HG03025 (cell line): ENCODE measurements at regions not wholly inside any gene's neighbourhood (a gene's known extent, or its start where the extent isn't known, plus 50 kb on each side); places are given as distances from the start of the nearest gene placed in this dataset.
"Not testable (repeated sequence)": the region's sequence is repeated elsewhere in the genome, so short reads cannot be mapped to it uniquely, and the experiment has no call there.

Experiments used
- ATAC-seq: cut with Tn5 transposase; IDR thresholded peaks from one replicate; pipeline ENCODE4 v1.9.1; 2021; ENCODE audit warnings: mild to moderate bottlenecking, moderate library complexity; ENCODE audit not compliant: unreplicated experiment, low FRiP score

DNA sequence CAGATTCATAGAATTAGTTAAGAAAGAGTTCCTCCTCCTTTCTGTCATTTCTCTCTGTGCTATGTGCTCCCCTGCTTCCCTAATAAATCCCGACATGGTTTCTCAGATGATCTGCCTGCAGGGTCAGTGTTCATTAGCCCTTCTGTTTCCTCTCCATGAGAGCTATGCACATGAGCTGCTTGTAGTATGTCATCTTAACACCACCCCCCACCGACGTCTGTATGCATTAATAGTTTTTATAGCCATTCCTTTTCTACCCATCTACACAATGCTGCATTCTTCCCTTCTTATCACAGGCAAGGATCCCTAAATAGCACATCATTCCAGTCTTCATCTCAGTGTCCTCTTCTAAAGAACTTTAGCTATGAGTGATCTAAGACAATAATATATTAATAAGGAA is 809.1 kb downstream of the ANKRD7 start:
- no peak for ATAC-seq

GRCh38 chr7:119037941-119038340 is 813.4 kb downstream of the ANKRD7 start:
- no peak for ATAC-seq

- ATAC-seq = no peak
Measured at GRCh38 chr7:119046068-119046467, 821.6 kb downstream of the ANKRD7 start.

- no peak for ATAC-seq
Measured at GRCh38 chr7:119065966-119066365, 841.5 kb downstream of the ANKRD7 start.

DNA sequence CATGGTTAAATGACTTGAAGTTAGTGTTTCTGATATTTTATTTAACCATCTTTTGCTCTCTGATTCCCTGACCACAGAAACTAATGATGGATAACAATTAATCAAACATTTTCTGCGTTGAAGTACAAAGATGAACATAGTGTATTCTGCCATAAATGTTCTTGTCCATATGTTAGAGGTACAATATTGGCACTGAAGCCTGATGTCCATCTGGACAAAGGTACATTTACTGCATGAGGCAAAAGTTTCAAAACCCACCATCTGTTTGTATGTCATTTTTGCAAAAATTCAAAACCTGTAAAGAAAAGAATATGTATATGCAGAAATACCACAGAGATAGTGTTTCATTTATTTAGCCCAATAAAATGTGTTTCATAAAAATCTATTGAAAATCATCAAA is 861.5 kb downstream of the ANKRD7 start:
- ATAC-seq = no peak

- ATAC-seq = no peak
Measured at GRCh38 chr7:119090851-119091250, 866.3 kb downstream of the ANKRD7 start.

DNA sequence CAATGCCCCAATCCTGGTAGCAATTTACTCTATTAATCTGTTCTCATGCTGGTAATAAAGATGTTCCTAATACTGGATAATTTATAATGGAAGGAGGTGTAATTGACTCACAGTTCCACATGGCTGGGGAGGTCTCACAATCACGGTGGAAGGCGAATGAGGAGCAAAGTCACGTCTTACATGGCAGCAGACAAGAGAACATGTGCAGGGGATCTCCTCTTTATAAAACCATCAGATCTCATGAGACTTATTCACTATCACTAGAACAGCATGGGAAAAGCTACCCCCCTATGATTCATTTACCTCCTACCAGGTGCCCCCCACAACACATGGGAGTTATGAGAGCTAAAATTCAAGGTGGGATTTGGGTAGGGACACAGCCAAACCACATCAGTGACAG is 872.2 kb downstream of the ANKRD7 start:
- ATAC-seq = no peak

- not testable (repeated sequence) for ATAC-seq
Measured at GRCh38 chr7:119100611-119101258, 876.2 kb downstream of the ANKRD7 start.

DNA sequence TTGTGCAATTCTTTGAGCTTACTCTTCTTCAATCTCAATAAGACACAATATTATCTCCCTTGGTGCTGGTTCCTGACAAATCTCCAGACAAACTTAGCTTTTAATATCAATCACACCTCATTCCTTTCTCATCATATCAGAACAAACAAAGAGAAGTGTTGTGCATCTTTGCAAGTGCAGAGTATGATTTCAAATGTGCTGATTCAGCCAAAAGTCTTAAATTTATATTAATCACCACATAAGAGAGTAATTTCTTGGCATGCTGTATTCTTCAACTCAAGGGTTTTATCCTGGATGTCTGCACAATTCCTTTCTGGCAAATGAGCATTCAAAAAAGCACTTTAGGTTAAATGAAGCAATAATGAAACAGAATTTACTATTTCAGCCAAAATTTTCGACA is 877.8 kb downstream of the ANKRD7 start:
- ATAC-seq = no peak

- ATAC-seq = no peak
Measured at GRCh38 chr7:119105381-119105780, 880.9 kb downstream of the ANKRD7 start.

- ATAC-seq = no peak
Measured at GRCh38 chr7:119123326-119123725, 898.8 kb downstream of the ANKRD7 start.

- no peak for ATAC-seq
Measured at GRCh38 chr7:119127706-119128105, 903.2 kb downstream of the ANKRD7 start.

GRCh38 chr7:119132436-119132835 is 907.9 kb downstream of the ANKRD7 start:
- no peak for ATAC-seq

DNA sequence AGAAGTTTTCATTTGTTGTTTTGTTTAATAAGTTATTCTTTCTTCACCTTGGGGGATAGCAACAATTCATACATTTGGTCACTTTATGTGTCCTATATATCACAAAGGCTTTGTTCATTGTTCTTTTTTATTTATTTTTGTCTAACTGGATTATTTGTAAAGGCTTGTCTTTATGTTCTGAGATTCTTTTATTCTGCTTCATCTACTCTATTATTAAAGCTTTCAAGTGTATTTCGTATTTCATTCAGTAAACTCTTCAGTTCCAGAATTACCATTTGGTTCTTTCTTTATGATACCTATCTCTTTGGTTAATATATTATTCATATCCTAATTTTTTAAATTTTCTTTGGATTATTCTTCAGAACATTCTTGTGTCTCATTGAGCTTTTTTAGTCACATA is 942.9 kb downstream of the ANKRD7 start:
- ATAC-seq = no peak

DNA sequence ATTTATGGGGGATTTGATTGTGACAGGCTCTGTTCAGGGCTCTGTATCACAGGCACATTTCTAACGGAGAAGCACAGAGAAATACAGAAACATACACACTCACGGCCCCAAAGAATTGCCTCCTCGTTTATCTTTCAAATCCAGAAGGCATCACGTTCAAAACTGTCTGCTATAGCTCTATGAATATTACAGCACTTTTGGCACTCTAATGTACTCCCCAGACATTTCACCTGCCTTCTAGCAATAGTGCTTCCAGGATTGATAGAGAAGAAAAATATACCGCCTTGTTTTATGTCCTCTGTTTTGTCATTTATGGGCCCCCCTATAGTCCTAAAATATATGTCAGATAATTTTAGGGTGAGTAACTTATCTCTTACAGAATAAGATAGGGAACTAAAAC is 947.5 kb downstream of the ANKRD7 start:
- ATAC-seq = no peak

DNA sequence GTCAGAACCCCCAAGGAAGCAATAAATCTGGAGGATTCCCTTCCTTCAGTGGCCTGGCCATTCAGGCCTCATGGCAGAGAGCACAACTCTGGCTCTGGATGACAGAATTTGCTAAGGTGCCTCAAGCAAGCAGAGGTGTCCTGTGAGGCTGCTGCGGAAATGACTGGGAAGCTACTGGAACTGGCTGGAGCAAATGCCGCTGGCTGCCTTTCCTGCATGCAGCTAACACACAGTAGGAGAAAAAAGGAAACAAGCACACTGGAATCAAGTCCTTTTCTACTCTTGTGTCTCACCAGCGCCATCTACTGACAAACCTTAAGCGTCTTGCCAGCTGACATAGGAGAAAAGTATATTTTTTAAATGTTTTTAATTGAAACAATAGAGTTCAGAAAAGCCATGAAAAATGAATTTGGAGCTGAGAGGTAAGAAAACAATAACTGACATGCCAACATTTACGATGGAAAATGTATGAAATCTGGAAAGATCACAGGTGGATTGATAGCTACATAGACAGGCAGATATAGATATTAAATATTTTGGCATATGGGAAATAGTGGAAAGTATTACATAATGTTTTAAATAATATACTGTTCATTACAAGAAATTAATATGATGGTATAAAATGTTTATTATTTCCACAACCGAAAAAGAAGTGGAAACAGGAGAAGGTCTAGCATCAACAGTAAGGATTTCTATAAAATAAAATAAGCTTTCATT is 951.6 kb downstream of the ANKRD7 start:
- no peak for ATAC-seq

- no peak for ATAC-seq
Measured at GRCh38 chr7:119177863-119178262, 953.4 kb downstream of the ANKRD7 start.

DNA sequence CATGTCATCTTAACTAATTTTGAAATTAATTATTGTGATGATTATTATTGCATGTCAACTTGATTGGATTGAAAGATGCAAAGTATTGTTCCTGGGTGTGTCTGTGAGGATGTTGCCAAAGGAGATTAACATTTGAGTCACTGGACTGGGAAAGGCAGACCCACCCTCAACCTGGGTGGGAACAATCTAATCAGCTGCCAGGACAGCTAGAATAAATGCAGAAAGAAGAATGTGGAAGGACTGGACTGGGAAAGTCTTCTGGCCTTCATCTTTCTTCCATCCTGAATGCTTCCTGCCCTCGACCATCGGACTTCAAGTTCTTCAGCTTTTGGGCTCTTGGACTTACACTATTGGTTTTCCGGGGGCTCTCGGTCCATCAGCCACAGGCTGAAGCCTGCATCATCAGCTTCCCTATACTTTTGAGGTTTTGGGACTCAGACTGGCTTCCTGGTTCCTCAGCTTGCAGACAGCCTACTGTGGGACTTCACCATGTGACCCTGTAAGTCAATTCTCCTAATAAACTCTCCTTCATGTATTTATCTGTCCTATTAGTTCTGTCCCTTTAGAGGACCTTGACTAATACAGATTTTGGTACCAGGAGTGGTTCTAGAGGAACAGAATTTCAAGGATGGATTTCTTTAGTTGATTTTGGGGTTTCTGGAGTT is 959.8 kb downstream of the ANKRD7 start:
- no peak for ATAC-seq

- no peak for ATAC-seq
Measured at GRCh38 chr7:119196183-119196582, 971.7 kb downstream of the ANKRD7 start.

DNA sequence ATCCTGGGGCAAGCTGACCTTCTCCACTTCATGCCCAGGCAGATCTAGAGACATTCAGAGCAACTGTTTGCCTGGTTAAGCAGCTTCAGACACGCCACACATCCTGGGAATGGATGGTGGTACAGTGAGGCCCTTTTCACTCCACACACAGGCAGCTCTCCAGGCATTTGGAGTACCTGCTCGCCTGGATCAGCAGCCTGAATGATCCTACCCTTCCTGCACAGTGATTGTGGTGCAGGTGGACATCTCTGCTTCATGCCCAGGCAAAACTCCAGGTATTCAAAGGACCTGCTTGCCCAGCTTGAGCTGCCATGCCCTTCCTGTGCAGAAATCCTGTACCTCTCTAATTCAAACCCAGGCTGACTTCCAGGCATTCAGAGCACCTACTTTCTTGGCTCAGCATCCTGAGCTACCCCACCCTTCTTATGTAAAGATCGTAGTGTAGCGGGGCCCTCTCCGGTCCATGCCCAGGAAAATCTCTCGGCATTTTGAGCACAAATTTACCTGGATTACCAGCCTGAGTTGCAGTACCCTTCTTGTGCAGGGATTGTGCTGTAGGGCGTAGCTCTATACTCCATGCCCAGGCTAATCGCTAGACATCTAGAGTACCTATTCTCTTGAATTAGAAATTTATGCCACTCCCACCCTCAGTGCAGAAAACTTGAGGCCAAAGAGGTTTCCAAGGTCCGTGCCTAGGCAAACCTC is 972.8 kb downstream of the ANKRD7 start:
- ATAC-seq = no peak

DNA sequence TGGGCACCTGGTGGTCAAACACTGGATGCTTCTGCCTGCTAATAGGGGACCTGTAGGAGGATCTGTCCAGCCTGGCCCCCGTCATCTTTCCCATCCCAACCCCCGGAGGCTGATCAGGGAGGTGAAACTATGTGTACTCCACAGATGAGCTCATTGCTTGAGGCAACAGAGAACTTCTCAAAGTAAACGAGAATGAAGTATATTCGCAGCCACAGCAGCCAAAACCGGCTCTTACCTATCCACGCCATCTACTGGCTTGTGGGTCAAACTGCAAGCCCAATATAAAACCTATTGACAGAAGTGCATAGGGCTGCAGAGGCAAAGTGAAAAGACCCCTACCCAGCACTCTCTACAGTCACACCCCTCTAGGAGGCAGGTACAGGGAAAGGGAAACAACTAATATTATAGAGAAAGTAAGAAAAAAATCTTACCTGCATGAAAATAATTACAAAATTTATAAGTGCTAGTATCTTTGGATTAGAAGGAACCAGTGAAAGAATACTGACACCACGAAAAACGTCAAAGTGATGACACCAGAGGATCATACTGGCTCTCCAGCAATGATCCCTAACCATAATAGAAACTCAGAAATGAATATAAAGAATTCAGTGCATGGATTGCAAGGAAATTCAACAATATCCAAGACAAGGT is 973.5 kb downstream of the ANKRD7 start:
- ATAC-seq = peak; percentile 96
